ENCODE measurements at regions not wholly inside any gene's neighbourhood (a gene's known extent, or its start where the extent isn't known, plus 50 kb on each side); places are given as distances from the start of the nearest gene placed in this dataset.

- H3K4me3 Mint-ChIP-seq: no peak overlapping the region
- DNase-seq (ENCODE audit: extremely low spot score, unreplicated experiment): no peak
- H3K27ac Mint-ChIP-seq: no peak overlapping the region
- H3K36me3 Mint-ChIP-seq: no peaks in the 10 kb centered on the region
- H3K9me3 Mint-ChIP-seq: no peaks in the 10 kb centered on the region
- no peak for TF ChIP-seq CTCF (conservative IDR thresholded peaks at IDR 0.05)
- H3K4me1 Mint-ChIP-seq (ENCODE audit: unreplicated experiment): no peaks in the 10 kb centered on the region
- H3K27me3 Mint-ChIP-seq: peaks cover 5% of the 10 kb centered on the region
Observed at GRCh38 chr16:77076839-77077238, 114.2 kb upstream of the MON1B start.

- DNase-seq (ENCODE audit: extremely low spot score, unreplicated experiment): no peak
- no peaks in the 10 kb centered on the region for H3K9me3 Mint-ChIP-seq
- no peak overlapping the region for H3K27ac Mint-ChIP-seq
- no peaks in the 10 kb centered on the region for H3K36me3 Mint-ChIP-seq
- H3K4me3 Mint-ChIP-seq: no peak overlapping the region
- H3K27me3 Mint-ChIP-seq: peaks cover 5% of the 10 kb centered on the region
- no peaks in the 10 kb centered on the region for H3K4me1 Mint-ChIP-seq (ENCODE audit: unreplicated experiment)
- TF ChIP-seq CTCF (conservative IDR thresholded peaks at IDR 0.05): no peak
Observed at GRCh38 chr16:77077256-77077922, 113.6 kb upstream of the MON1B start.

GRCh38 chr16:77085981-77086380, 105.0 kb upstream of the MON1B start:
- Mint-ChIP-seq H3K36me3 (no peaks in the 10 kb centered on the region), H3K27me3 (peaks cover 4% of the 10 kb centered on the region), H3K9me3 (no peaks in the 10 kb centered on the region), H3K4me1 (ENCODE audit: unreplicated experiment) (no peaks in the 10 kb centered on the region), H3K4me3 (no peak overlapping the region), H3K27ac (no peak overlapping the region)
- no peak for TF ChIP-seq CTCF (conservative IDR thresholded peaks at IDR 0.05)
- DNase-seq (ENCODE audit: extremely low spot score, unreplicated experiment): no peak

GRCh38 chr16:77090062-77090461, 100.9 kb upstream of the MON1B start:
- H3K4me3 Mint-ChIP-seq: no peak overlapping the region
- no peak for TF ChIP-seq CTCF (conservative IDR thresholded peaks at IDR 0.05)

GRCh38 chr16:77093309-77093708, 97.7 kb upstream of the MON1B start:
- H3K9me3 Mint-ChIP-seq: no peaks in the 10 kb centered on the region

More at GRCh38 chr16:77090062-77090461, 100.9 kb upstream of the MON1B start:
- no peak for DNase-seq (ENCODE audit: extremely low spot score, unreplicated experiment)
- Mint-ChIP-seq H3K36me3 (no peaks in the 10 kb centered on the region), H3K27ac (no peak overlapping the region), H3K27me3 (peaks cover 23% of the 10 kb centered on the region), H3K9me3 (no peaks in the 10 kb centered on the region), H3K4me1 (ENCODE audit: unreplicated experiment) (no peaks in the 10 kb centered on the region)

More at GRCh38 chr16:77093309-77093708, 97.7 kb upstream of the MON1B start:
- Mint-ChIP-seq H3K4me1 (ENCODE audit: unreplicated experiment) (peaks cover 5% of the 10 kb centered on the region), H3K4me3 (no peak overlapping the region), H3K27ac (no peak overlapping the region), H3K27me3 (peaks cover 27% of the 10 kb centered on the region), H3K36me3 (no peaks in the 10 kb centered on the region)
- DNase-seq (ENCODE audit: extremely low spot score, unreplicated experiment): no peak
- TF ChIP-seq CTCF (conservative IDR thresholded peaks at IDR 0.05): no peak

All from type B pancreatic cell (in vitro differentiated cells).